ENCODE measurements at regions not wholly inside any gene's neighbourhood (a gene's known extent, or its start where the extent isn't known, plus 50 kb on each side); places are given as distances from the start of the nearest gene placed in this dataset.

DNA sequence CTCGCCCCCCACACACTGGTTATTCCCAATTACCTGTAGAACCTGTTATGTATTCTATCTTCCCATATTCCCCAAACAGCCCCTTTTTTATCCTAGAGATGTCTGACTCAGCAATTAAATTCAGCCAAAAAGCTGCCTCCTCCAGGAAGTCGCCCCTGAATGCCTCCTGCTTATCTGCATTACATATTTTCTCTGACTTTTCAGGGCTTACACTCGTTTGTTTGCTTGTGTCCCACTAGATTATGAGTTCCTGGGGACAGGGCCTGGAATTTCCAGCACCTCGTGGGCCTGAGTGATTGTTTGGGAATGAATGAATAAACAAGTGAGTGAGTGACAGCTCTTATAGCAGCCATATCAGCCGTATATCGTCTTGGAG, 99.3 kb upstream of the RFLNA start:
- TF ChIP-seq EZH2 (IDR thresholded peaks at IDR 0.05; ENCODE audit: borderline replicate concordance, insufficient read depth, low read length, poor library complexity, severe bottlenecking) (no peak), POLR2AphosphoS5 (IDR thresholded peaks at IDR 0.05) (no peak), MXI1 (conservative IDR thresholded peaks at IDR 0.05; ENCODE audit: poor library complexity, severe bottlenecking) (no peak), EP300 (conservative IDR thresholded peaks at IDR 0.05; ENCODE audit: poor library complexity, severe bottlenecking) (no peak), TAF1 (IDR thresholded peaks at IDR 0.05; ENCODE audit: low read depth) (no peak)
- TF ChIP-seq, protein P1, sequence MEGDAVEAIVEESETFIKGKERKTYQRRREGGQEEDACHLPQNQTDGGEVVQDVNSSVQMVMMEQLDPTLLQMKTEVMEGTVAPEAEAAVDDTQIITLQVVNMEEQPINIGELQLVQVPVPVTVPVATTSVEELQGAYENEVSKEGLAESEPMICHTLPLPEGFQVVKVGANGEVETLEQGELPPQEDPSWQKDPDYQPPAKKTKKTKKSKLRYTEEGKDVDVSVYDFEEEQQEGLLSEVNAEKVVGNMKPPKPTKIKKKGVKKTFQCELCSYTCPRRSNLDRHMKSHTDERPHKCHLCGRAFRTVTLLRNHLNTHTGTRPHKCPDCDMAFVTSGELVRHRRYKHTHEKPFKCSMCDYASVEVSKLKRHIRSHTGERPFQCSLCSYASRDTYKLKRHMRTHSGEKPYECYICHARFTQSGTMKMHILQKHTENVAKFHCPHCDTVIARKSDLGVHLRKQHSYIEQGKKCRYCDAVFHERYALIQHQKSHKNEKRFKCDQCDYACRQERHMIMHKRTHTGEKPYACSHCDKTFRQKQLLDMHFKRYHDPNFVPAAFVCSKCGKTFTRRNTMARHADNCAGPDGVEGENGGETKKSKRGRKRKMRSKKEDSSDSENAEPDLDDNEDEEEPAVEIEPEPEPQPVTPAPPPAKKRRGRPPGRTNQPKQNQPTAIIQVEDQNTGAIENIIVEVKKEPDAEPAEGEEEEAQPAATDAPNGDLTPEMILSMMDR (IDR thresholded peaks at IDR 0.05; ENCODE audit: poor library complexity, severe bottlenecking): no peak

All from neural cell (in vitro differentiated cells).